ENCODE measurements at regions not wholly inside any gene's neighbourhood (a gene's known extent, or its start where the extent isn't known, plus 50 kb on each side); places are given as distances from the start of the nearest gene placed in this dataset.

DNA sequence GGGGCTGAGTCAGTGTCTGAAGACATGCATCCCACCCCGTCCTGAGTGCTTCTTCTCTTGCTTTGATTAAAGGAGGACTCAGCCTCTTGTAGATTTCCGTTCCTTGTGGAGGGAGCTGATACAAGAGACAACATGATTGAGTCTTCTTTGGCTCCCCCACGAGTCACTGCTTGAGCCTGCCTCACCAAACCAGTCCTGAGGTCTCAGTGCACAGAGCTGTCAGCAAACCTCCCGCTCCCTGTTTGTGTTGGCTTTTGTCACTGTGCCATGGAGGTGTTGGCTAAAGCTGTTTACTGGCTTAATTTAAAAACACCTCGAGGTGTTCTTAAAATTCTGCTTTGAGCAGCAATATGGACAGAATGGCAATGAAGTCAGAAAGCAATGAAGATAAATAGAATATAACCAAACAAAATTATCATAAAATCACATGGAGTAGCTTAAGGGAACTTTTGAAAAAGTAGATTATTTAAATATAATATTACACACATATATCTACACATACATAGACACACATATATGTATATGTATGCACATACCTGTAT lies 234.1 kb upstream of the ANKRD55 start:
- TF ChIP-seq, protein P1, sequence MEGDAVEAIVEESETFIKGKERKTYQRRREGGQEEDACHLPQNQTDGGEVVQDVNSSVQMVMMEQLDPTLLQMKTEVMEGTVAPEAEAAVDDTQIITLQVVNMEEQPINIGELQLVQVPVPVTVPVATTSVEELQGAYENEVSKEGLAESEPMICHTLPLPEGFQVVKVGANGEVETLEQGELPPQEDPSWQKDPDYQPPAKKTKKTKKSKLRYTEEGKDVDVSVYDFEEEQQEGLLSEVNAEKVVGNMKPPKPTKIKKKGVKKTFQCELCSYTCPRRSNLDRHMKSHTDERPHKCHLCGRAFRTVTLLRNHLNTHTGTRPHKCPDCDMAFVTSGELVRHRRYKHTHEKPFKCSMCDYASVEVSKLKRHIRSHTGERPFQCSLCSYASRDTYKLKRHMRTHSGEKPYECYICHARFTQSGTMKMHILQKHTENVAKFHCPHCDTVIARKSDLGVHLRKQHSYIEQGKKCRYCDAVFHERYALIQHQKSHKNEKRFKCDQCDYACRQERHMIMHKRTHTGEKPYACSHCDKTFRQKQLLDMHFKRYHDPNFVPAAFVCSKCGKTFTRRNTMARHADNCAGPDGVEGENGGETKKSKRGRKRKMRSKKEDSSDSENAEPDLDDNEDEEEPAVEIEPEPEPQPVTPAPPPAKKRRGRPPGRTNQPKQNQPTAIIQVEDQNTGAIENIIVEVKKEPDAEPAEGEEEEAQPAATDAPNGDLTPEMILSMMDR (IDR thresholded peaks at IDR 0.05; ENCODE audit: insufficient read depth, low read length, poor library complexity, severe bottlenecking) = no peak
- Histone ChIP-seq H3K27me3 (ENCODE audit: control insufficient read depth, insufficient read depth, low read length) (no peaks in the 10 kb centered on the region), H3K4me3 (ENCODE audit: low read depth, low read length) (no peak overlapping the region), H3K36me3 (ENCODE audit: control insufficient read depth, insufficient read depth, low read length) (no peaks in the 10 kb centered on the region)
- DNase-seq (ENCODE audit: low read depth) = no peak

GRCh38 chr5:56466136-56466816 lies 233.1 kb upstream of the ANKRD55 start:
- TF ChIP-seq, protein P1 (IDR thresholded peaks at IDR 0.05; ENCODE audit: insufficient read depth, low read length, poor library complexity, severe bottlenecking) = no peak
- H3K4me3 ChIP-seq (ENCODE audit: low read depth, low read length) = no peak overlapping the region

DNA sequence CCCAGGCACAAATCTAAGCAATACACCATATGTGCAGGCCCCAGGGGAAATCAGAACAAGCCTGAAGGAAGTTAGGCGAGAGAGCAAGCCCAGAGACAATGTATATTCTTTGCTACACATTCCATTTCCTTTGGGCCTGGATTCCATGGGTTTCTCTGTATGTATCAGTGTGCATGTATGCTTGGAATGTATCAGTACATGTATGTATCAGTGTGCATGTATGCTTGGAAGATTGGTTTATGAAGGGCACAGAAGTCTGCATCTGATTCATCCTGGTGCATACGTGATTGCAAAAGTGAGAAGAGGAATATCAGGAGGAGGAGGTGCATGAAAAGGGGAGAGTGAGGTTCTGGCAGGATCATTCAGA lies 232.6 kb upstream of the ANKRD55 start:
- TF ChIP-seq, protein P1 (IDR thresholded peaks at IDR 0.05; ENCODE audit: insufficient read depth, low read length, poor library complexity, severe bottlenecking) = no peak
- Histone ChIP-seq H3K36me3 (ENCODE audit: control insufficient read depth, insufficient read depth, low read length) (no peaks in the 10 kb centered on the region), H3K27me3 (ENCODE audit: control insufficient read depth, insufficient read depth, low read length) (no peaks in the 10 kb centered on the region), H3K4me3 (ENCODE audit: low read depth, low read length) (no peak overlapping the region)
- DNase-seq (ENCODE audit: low read depth) = no peak

More at GRCh38 chr5:56466136-56466816, 233.1 kb upstream of the ANKRD55 start:
- H3K36me3 ChIP-seq (ENCODE audit: control insufficient read depth, insufficient read depth, low read length) = no peaks in the 10 kb centered on the region
- no peak for DNase-seq (ENCODE audit: low read depth)
- H3K27me3 ChIP-seq (ENCODE audit: control insufficient read depth, insufficient read depth, low read length) = no peaks in the 10 kb centered on the region

GRCh38 chr5:56464935-56465768 lies 232.0 kb upstream of the ANKRD55 start:
- Histone ChIP-seq H3K4me3 (ENCODE audit: low read depth, low read length) (no peak overlapping the region), H3K36me3 (ENCODE audit: control insufficient read depth, insufficient read depth, low read length) (no peaks in the 10 kb centered on the region), H3K27me3 (ENCODE audit: control insufficient read depth, insufficient read depth, low read length) (no peaks in the 10 kb centered on the region)
- no peak for DNase-seq (ENCODE audit: low read depth)
- TF ChIP-seq, protein P1 (IDR thresholded peaks at IDR 0.05; ENCODE audit: insufficient read depth, low read length, poor library complexity, severe bottlenecking) = no peak

- Histone ChIP-seq H3K27me3 (ENCODE audit: control insufficient read depth, insufficient read depth, low read length) (no peaks in the 10 kb centered on the region), H3K4me3 (ENCODE audit: low read depth, low read length) (no peak overlapping the region), H3K36me3 (ENCODE audit: control insufficient read depth, insufficient read depth, low read length) (no peaks in the 10 kb centered on the region)
- DNase-seq (ENCODE audit: low read depth) = no peak
- TF ChIP-seq, protein P1 (IDR thresholded peaks at IDR 0.05; ENCODE audit: insufficient read depth, low read length, poor library complexity, severe bottlenecking) = no peak
These were observed 230.9 kb upstream of the ANKRD55 start for GRCh38 chr5:56463944-56464571.
